ENCODE measurements at regions not wholly inside any gene's neighbourhood (a gene's known extent, or its start where the extent isn't known, plus 50 kb on each side); places are given as distances from the start of the nearest gene placed in this dataset.

DNA sequence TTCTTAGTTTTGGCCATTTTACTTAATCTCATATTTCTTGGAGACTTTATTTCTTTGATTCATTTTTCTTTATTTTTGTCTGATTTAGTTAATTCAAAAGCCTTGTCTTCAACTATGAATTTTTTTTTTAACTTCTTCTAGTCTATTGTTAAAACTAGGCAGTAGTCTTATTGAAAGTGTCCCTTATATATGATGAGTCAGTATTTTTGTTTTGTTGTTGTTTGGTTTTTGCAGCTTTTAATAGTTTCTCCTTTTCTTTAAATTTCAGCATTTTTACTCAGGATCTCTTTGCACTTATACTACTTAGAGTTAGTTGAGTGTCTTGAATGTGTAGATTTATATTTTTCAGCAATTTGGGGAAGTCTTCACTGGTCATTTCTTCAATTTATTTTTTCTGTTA lies 758.5 kb upstream of the CDH8 start:
- TF ChIP-seq FOXP2 (optimal IDR thresholded peaks at IDR 0.05; ENCODE audit: borderline replicate concordance, extremely low read depth, extremely low read length, insufficient read depth) (no peak), REST (IDR thresholded peaks at IDR 0.05; ENCODE audit: insufficient read depth in 1 of 2, low read depth in 2 of 2, low read length in 2 of 2) (no peak), POLR2AphosphoS5 (IDR thresholded peaks at IDR 0.05; ENCODE audit: low read depth, low read length) (no peak)

DNA sequence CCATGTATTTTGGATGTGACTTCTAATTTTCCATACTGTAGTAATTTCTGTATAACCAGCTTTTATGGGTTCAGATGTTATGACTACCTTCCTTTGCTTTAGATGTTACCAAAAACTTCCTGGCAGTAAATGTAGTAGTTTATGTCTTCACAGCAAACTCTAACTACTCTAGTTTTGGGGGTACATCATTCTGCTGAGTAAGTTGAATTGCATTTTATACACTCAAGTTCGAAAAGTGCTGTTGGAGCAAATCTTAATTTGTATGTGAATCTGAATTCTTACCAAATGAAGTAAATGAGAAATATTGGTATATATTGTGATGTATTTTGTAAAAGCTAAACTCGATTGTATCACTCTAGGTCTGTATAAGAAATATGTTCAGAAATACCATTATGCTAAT lies 728.3 kb upstream of the CDH8 start:
- TF ChIP-seq FOXP2 (optimal IDR thresholded peaks at IDR 0.05; ENCODE audit: borderline replicate concordance, extremely low read depth, extremely low read length, insufficient read depth): no peak
- TF ChIP-seq REST (IDR thresholded peaks at IDR 0.05; ENCODE audit: insufficient read depth in 1 of 2, low read depth in 2 of 2, low read length in 2 of 2): no peak
- no peak for TF ChIP-seq POLR2AphosphoS5 (IDR thresholded peaks at IDR 0.05; ENCODE audit: low read depth, low read length)
- no peak for TF ChIP-seq SIN3A (IDR thresholded peaks at IDR 0.05; ENCODE audit: borderline replicate concordance, insufficient read depth, low read length)
- TF ChIP-seq TAF1 (IDR thresholded peaks at IDR 0.05; ENCODE audit: borderline replicate concordance, insufficient read depth, low read length): no peak

DNA sequence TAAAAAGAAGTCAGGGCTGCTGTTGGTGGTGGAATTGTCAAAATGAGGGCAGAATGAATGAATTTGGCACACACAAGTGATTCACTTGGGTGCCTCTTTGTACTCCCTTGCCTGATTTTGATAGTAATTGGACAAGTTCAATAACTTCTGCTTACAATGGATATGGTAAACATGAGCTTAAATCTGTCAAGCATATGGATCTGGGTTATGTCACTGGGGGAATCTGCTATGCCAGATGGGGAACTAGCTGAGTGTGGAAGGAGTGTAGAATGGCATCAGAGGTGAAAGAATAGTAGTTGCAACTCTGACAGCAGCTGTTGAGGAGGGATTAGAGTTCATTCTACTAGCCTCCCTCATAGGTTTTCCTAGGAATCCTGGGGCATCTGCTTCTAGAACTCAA lies 724.2 kb upstream of the CDH8 start:
- TF ChIP-seq TAF1 (IDR thresholded peaks at IDR 0.05; ENCODE audit: borderline replicate concordance, insufficient read depth, low read length) (no peak), POLR2AphosphoS5 (IDR thresholded peaks at IDR 0.05; ENCODE audit: low read depth, low read length) (no peak), FOXP2 (optimal IDR thresholded peaks at IDR 0.05; ENCODE audit: borderline replicate concordance, extremely low read depth, extremely low read length, insufficient read depth) (no peak), SIN3A (IDR thresholded peaks at IDR 0.05; ENCODE audit: borderline replicate concordance, insufficient read depth, low read length) (no peak), REST (IDR thresholded peaks at IDR 0.05; ENCODE audit: insufficient read depth in 1 of 2, low read depth in 2 of 2, low read length in 2 of 2) (no peak)

GRCh38 chr16:62755938-62756337 lies 719.7 kb upstream of the CDH8 start:
- TF ChIP-seq REST (IDR thresholded peaks at IDR 0.05; ENCODE audit: insufficient read depth in 1 of 2, low read depth in 2 of 2, low read length in 2 of 2): no peak
- TF ChIP-seq FOXP2 (optimal IDR thresholded peaks at IDR 0.05; ENCODE audit: borderline replicate concordance, extremely low read depth, extremely low read length, insufficient read depth): no peak
- no peak for TF ChIP-seq SIN3A (IDR thresholded peaks at IDR 0.05; ENCODE audit: borderline replicate concordance, insufficient read depth, low read length)
- TF ChIP-seq POLR2AphosphoS5 (IDR thresholded peaks at IDR 0.05; ENCODE audit: low read depth, low read length): no peak
- no peak for TF ChIP-seq TAF1 (IDR thresholded peaks at IDR 0.05; ENCODE audit: borderline replicate concordance, insufficient read depth, low read length)

DNA sequence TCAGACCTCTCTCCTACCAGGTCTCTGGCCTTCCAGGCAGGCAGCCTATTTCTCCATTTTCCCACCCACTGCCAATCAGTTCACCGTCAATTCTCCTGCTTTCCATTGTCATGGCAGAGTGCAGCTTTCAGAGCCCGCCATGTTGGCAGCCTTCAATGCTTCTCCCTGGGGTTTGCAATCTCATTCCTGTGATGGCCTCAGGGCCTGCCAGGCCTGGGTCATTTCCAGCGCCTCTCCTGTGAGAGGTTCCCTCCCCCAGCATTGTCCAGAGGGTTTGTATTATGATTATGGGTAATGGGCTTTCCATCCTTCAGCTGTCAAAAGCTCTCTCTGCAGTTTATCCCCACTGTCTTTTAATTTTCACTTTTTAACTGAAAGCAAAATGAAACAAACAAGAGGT lies 716.6 kb upstream of the CDH8 start:
- TF ChIP-seq FOXP2 (optimal IDR thresholded peaks at IDR 0.05; ENCODE audit: borderline replicate concordance, extremely low read depth, extremely low read length, insufficient read depth) (no peak), SIN3A (IDR thresholded peaks at IDR 0.05; ENCODE audit: borderline replicate concordance, insufficient read depth, low read length) (no peak), POLR2AphosphoS5 (IDR thresholded peaks at IDR 0.05; ENCODE audit: low read depth, low read length) (no peak), TAF1 (IDR thresholded peaks at IDR 0.05; ENCODE audit: borderline replicate concordance, insufficient read depth, low read length) (no peak), REST (IDR thresholded peaks at IDR 0.05; ENCODE audit: insufficient read depth in 1 of 2, low read depth in 2 of 2, low read length in 2 of 2) (no peak)

All from PFSK-1 (cell line).